H4 (cell line): ENCODE measurements at regions not wholly inside any gene's neighbourhood (a gene's known extent, or its start where the extent isn't known, plus 50 kb on each side); places are given as distances from the start of the nearest gene placed in this dataset.

Source experiments
- DNase-seq: peaks from one replicate; pipeline ENCODE4 v3.0.0-alpha.2; 2015; ENCODE audit warnings: low spot score

- no peak for DNase-seq
These were observed 67.2 kb upstream of the NABP1 start for GRCh38 chr2:191610756-191611155.

- DNase-seq = no peak
These were observed 66.3 kb upstream of the NABP1 start for GRCh38 chr2:191611614-191612013.

GRCh38 chr2:191612496-191612895 lies 65.4 kb upstream of the NABP1 start:
- DNase-seq = peak; percentile 23

- DNase-seq = no peak
These were observed 63.2 kb upstream of the NABP1 start for GRCh38 chr2:191614759-191615158.

DNA sequence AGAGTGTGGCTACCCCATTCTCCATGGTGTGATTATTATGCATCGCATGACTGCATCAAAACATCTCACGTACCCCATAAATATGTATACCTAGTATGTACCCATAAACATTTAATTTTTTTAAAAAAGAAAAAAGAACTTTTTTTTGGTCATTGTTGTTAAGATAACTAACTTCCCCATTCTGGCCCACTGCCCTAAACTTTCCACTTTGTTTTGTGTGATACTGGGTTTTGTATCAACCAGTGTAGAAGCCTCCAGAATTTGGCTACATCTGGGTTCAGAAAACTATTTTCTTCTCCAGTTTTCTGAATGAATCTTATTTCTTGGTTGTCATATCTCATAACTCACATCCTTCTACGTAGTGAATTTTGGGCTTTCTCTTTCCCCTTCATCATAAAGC lies 62.3 kb upstream of the NABP1 start:
- no peak for DNase-seq

- DNase-seq = peak; percentile 49
These were observed 60.4 kb upstream of the NABP1 start for GRCh38 chr2:191617575-191617974.

- DNase-seq = no peak
These were observed 59.7 kb upstream of the NABP1 start for GRCh38 chr2:191618046-191618780.

DNA sequence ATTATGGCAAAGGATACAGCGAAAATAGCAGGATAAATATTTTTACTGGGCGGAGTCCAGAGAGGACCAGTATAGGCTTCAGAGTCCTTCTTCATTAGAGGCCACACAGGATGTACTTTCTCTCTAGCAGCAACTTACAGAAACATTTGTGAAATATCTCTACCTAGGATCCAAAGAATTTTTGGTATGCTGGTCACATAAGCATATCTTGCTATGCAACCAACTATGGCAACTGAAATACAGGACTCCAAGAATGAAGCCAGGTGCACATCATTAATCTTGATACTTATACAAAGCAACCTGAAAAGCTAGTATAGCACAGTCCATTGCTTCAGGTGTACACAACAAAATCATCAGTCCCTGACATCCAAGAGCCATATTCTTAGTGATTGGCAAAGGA lies 59.1 kb upstream of the NABP1 start:
- no peak for DNase-seq

DNA sequence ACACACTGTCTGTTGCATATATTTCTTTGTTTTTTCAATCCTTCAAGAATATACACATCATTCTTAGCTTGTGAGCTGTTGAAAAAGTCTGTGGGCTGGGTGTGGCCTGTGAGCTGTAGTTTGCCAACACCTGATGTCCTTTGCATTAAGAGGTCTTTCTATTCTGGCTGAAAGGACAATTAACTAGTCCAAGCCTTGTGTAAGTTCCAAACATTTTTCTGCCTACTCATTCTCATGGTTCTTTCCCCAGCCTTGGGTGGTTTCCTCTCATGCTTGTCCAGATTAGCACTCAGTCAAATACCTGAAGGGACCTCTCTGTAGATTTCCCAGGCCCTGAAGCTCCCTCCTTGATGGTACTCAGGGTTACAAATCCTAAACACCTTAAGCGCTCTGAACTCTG lies 57.8 kb upstream of the NABP1 start:
- peak; percentile 18 for DNase-seq

DNA sequence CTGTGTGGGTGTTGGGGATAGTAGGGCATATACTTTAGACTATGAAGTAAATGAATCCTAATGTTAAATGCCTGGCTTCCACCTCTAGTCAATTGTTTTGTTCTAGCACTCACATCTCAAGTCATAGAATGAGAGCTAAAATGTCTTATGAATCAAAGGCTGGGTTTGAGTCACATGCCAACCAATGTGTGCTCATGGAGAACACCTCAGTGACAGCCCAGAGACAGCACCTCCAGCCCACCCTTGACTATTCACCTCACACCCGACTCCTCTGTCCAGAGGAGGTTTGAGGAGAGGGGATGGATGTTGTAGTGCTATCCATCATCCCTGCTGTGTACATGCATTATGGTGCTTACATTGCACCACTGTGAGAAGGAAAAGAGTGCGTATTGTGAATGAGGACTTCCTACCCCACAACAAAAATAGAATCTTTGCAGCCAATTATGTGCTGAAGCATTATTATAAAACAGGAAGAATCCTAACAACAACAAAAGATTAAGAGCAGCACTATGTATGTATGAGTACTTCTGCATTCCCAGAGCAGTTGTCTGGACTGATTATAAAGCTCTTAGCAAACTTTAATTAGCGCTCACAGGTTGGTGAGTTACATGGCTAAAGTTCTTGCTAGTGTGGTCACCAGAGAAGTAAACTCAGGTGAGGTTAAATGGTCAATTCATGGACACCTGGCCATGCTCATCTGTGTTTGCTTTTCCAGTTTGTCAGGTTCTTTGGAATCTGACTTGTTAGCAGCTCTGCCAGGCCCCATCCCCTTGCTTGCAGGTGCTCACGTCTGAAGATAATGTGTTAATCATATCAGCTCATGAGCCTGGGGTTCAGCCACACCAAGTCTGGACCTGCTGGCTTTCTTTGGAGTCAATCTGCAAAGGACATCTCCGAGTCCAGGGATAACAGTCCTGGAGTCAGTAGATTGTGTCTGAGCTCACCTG lies 55.3 kb upstream of the NABP1 start:
- no peak for DNase-seq

DNA sequence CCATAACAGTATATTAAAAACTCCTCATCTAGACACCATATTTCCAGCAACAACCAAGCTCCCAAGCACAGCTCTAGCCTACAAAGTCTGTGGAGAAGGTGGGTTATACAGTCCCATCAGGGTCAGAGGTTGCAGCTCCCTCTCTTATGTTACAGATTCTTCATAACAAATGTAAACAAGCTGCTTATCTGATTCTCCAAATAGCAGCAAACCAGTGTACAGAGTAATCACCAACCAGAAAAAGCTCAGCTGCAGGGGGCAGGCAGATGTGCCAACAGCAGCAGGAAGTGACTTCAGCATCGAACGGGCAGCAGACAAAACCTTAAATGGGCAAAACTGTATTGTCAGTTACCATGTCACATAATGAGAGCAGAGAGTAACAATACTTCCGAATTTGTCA lies 52.9 kb upstream of the NABP1 start:
- DNase-seq = peak; percentile 96

- peak; percentile 14 for DNase-seq
These were observed 52.5 kb upstream of the NABP1 start for GRCh38 chr2:191625446-191625845.

- peak; percentile 46 for DNase-seq
These were observed 51.3 kb upstream of the NABP1 start for GRCh38 chr2:191626497-191627151.

DNA sequence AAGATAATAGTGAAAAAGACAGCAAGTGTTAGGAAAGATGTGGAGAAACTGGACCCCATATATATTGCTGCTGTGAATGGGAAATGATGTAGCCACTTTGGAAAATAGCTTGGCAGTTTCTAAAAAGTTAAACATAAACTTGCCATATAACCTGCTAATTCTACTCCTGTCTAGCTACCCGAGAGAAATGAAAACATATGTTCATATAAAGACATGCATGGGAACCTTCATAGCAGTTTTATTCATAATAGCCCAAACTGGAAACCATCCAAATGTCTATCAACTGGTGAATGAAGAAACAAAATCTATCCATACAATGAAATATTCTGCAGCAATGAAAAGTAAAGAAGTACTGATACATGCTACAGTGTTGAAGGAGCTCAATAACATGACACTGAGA lies 50.4 kb upstream of the NABP1 start:
- DNase-seq = no peak
